ENCODE measurements at regions not wholly inside any gene's neighbourhood (a gene's known extent, or its start where the extent isn't known, plus 50 kb on each side); places are given as distances from the start of the nearest gene placed in this dataset.
"Not testable (repeated sequence)": the region's sequence is repeated elsewhere in the genome, so short reads cannot be mapped to it uniquely, and the experiment has no call there.

DNA sequence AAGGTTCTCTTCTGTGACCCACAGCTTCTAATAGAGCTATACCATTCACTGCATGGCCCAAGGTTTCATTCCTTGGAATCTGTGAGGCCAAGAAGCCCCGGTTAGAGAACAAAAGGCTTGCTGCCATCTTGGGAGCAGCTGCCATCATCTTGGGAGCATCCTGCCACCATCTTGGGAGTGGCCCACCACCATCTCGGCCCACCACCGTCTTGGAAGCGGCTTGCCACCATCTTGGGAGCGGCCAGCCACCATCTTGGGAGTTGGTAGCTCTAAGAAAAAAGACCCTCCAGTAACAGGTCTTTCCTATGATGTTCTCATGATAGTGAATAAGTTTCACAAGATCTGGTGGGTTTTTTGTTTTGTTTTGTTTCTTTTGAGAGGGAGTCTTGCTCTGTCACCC lies 703.9 kb upstream of the ANO3 start:
- DNase-seq: no peak

DNA sequence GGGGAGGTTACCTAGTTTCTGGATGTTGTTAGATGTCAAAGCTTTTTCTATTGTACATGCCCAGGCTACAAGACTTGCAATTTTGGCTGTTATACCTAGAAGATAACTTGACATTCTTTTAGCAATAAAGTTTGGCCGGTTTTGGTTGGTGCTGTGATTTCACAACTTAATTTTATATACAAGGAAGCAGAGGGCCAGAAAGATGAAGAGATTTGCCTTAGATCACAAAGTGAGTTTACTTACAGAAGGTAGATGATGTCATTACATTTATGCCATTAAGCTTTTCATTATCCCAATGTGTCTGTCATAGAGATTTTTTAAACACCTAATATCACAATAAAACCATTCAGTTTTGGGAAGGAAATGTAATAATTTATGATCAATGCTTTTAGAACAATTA lies 698.7 kb upstream of the ANO3 start:
- no peak for DNase-seq

DNA sequence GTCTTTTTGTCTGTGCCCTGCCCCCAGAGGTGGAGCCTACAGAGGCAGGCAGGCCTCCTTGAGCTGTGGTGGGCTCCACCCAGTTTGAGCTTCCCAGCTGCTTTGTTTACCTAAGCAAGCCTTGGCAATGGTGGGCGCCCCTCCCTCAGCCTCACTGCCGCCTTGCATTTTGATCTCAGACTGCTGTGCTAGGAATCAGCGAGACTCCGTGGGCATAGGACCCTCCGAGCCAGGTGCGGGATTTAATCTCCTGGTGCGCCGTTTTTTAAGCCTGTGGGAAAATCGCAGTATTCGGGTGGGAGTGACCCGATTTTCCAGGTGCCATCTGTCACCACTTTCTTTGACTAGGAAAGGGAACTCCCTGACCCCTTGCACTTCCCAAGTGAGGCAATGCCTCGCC lies 682.7 kb upstream of the ANO3 start:
- DNase-seq: not testable (repeated sequence)

- no peak for DNase-seq
Measured at GRCh38 chr11:25650319-25650718, 681.6 kb upstream of the ANO3 start.

DNA sequence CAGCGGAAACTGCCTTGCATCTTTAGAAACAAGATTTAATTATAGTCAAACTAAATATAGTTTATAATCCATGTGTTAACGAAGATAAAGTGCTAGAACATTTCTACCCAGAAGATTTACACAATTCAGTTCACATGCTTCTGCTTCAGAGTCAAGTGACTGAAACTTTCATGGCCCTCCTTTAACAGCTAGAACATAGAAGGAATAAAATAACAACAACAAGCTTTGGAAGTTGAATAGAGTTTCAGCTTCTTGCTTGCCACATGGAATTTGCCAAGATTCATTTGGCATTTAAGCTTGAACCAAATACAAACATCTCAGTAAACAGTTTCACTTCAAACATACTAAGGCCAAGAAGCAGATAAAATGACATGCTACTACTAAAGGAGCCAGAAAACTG lies 676.3 kb upstream of the ANO3 start:
- no peak for DNase-seq

DNA sequence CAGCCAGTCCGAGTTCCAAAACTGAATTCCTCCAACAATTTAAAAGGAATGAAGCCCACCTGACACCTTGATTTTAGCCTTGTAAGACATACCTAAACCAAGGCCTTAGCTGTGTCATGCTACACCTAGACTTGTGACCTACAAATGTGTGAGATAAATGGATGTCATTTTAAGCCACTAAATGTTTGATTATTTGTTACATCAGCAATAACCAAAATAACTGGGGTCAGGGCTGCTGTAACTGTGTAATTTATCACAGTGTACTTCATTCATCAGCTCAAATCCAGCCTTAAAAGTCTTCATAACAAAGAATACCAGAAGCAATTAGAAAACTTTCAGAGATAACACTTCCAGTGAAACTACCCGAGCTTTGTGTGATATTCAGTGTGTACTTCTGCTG lies 673.0 kb upstream of the ANO3 start:
- DNase-seq: no peak

- no peak for DNase-seq
Measured at GRCh38 chr11:25659706-25660105, 672.2 kb upstream of the ANO3 start.

- DNase-seq: no peak
Measured at GRCh38 chr11:25667871-25668270, 664.1 kb upstream of the ANO3 start.

DNA sequence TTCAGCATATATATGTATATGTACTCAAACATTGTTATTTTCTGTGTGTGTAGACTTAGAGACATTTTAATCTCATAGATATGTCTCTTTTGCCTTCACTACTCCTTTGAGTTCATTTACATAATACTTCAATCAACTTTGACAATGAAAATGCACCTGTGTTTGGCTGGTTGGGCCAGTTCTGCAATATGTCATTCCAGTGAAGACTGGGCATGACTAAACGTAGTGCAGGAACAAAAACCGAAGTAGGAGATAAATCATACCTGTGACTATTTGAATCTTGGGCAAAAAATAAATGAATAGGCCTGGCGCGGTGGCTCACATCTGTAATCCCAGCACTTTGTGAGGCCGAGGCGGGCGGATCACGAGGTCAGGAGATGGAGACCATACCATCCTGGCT lies 640.0 kb upstream of the ANO3 start:
- DNase-seq: no peak

DNA sequence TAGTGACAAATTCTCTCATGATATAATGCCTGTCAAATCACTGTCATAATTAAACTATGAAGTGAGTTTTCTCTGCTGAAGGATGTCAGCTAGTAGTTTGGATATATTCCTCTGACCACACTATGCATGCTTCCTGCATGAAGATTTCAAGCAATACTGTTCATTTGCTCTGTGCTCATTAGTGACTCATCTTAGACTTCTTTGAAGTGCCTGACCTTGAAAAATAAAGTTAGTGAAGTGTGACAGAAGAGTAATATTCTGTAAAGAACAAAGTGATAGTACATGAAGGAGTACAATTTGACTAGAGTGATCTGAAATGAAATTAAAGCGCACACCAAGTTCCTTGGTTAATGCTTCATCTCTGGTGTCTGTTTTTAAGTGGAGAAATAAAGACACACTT lies 629.5 kb upstream of the ANO3 start:
- no peak for DNase-seq

DNA sequence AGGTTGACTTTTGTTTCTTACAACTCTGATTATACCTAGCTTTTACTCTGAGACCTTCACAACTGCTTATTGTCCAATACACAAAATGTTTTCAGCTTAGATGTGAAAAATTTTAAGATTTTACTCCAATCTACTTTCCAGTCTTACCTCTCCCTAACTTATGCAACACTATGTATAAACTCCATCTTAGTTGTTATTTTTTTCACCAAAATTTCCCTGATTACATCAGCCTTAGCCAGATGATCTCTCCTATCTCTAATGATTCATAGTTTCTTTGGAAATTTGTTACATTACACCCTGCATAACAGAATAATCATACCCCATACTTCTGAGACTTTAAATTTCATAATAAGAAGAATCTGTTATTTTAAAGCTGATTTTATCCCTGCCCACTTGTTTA lies 621.0 kb upstream of the ANO3 start:
- no peak for DNase-seq

- DNase-seq: no peak
Measured at GRCh38 chr11:25727944-25728343, 604.0 kb upstream of the ANO3 start.

DNA sequence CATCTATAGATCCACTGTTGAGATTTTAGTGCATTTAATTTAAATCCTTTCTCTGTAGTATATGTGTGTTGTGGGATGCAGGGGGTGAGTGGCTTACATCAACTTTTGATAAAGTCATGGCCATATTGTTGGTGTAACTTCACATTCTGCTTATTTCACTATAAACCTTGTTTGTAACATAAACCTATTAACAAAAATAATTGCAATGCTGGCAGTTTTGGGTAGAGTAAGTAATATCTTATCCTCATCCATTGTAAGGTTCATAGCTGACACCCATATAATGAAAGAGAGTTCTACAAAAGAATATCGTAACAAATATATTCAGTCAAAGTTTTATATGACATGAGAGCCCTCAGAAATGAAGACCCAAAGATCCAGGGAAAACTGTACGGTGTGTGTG lies 601.7 kb upstream of the ANO3 start:
- no peak for DNase-seq

- no peak for DNase-seq
Measured at GRCh38 chr11:25733777-25734176, 598.2 kb upstream of the ANO3 start.

DNA sequence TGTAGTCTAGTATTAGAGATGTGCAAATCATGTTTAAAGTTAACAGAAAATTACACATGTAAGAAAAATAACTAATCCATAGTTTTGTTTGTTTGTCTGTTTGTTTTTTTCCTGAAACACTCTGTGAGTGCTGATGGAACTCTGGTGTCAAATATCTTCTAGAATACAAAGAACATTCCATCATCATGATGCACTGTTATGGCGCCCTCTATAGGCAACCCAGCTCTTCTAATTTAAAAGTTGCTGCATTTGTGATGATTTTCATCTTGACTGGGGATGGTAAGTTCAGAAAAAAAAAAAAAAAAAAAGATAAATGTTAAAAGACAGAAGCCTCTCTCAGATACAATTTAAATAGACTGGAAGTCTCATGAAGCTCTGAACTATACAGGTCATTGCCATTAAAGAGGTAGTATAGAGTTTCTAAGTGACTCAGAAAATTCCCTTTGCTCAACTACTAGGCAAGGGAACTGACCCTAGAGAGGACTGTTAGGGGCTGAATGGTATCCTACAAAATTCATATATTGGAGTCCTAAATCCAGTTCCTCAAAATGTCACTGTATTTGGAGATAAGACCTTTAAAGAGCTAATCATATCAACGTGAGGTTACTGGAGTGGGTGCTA lies 597.2 kb upstream of the ANO3 start:
- DNase-seq: no peak

DNA sequence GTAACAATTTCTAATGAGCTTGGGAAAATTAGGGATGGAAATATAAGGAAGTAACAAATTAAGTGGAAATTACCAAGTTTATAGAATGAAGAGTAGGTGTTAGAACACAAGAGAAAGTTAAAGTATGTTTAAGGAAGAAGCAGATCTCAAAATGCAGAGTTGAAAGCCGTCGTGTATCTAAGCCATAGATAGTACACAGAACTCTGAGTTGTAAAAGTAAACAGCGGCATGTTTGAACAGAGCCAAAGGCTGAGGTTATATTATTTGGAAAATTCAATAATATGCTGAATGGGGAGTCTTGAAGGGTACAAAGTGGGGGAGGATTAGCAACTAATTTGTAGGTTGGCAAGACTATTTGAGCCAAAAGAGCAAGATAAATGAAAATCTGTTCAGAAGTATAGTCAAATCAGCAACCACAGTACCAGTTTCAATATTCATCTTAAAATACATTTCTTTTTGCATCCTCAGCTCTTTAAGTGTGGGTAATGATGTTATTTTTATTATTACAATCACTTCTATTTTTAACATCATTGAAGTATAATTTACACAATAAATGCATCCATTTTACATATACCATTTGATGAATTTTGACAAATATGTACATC lies 594.8 kb upstream of the ANO3 start:
- no peak for DNase-seq

- no peak for DNase-seq
Measured at GRCh38 chr11:25741886-25742285, 590.0 kb upstream of the ANO3 start.

- DNase-seq: no peak
Measured at GRCh38 chr11:25742800-25743199, 589.1 kb upstream of the ANO3 start.

- no peak for DNase-seq
Measured at GRCh38 chr11:25755381-25755780, 576.5 kb upstream of the ANO3 start.

DNA sequence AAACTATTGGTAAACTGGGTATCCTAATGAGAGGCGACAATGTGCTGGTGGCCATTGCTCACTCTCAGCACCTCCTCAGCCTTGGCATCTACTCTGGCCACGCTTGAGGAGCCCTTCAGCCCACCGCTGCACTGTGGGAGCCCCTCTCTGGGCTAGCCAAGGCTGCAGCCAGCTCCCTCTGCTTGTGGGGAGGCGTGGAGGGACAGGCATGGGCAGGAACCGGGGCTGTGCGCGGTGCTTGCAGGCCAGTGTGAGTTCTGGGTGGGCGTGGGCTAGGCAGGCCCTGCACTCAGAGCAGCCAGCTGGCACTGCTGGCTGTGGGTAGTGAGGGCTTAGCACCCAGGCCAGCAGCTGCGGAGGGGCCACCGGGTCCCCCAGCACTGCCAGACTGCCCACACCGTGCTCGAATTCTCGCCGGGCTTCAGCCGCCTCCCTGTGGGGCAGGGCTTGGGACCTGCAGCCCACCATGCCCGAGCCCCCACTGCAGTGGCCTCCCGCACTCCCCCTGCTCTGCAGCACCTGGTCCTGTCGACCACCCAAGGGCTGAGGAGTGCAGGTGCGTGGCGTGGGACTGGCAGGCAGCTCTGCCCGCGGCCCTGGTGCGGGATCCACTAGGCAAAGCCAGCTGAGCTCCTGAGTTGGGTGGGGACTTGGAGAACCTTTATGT lies 575.9 kb upstream of the ANO3 start:
- DNase-seq: no peak

GRCh38 chr11:25758145-25758661 lies 573.7 kb upstream of the ANO3 start:
- no peak for DNase-seq

GRCh38 chr11:25766332-25767015 lies 565.5 kb upstream of the ANO3 start:
- DNase-seq: no peak

GRCh38 chr11:25769287-25769686 lies 562.6 kb upstream of the ANO3 start:
- no peak for DNase-seq

DNA sequence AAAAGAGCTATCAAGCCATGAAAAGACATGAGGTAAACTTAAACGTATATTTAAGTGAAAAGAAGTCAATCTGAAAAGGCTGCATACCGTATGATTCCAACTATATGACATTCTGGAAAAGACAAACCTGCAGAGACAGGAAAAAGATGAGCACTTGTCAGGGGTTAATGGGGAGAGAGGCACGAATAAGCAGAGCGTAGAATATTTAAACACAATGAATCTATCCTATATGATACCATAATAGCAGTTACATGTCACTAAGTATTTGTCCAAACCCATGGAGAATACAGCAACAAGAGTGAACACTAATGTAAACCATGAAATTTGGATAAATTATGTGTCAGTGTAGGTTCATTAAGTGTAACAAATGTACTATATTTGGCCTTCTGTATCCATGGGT lies 560.3 kb upstream of the ANO3 start:
- DNase-seq: no peak

Measured in stimulated activated CD4-positive, alpha-beta T cell treated with anti-CD3 and anti-CD28 coated beads, Interleukin-2, amount 100 ng/mL, for 48 hours (primary cell).